K562 (cell line): ENCODE measurements at regions not wholly inside any gene's neighbourhood (a gene's known extent, or its start where the extent isn't known, plus 50 kb on each side); places are given as distances from the start of the nearest gene placed in this dataset.

Source experiments
- ATAC-seq: fragments of 200-7000 bp; cut with Tn5 transposase; 3 replicates; pipeline ENCODE4 v1.9.1; 2020; ENCODE audit warnings: moderate library complexity
- BruUV-seq: library from RNA; stranded (reverse); fragments of 400-500 nt; replicated peaks from 2 replicates; lab custom pipeline; 2021; lab: Mats Ljungman, UMichigan
- CTCF ChIA-PET: fragments of 300-600 bp; formaldehyde crosslinking; extraction: SDS; loops from one replicate; lab custom pipeline; 2021; ENCODE audit warnings: low intra/inter-chr PET ratio; lab: Yijun Ruan, JAX
- POLR2A ChIA-PET: fragments of 300-600, 350-650 bp; sonication (Branson Sonifier 250); formaldehyde crosslinking; extraction: SDS; loops from one replicate; lab custom pipeline; 2021; ENCODE audit warnings: antibody characterized with exemption, inconsistent platforms; lab: Yijun Ruan, JAX
- DNase-seq, 4 experiments: peaks; one replicate each; pipeline versions ENCODE4 v3.0.0 to v3.0.0-alpha.2; 2011 to 2018; ENCODE audit warnings: low spot score in 3 of 4, mixed read lengths in 3 of 4; ENCODE audit errors: extremely low read depth in 1 of 4
- FAIRE-seq: peaks from 2 replicates; lab custom pipeline; 2011; peaks lifted over from hg19 to GRCh38; lab: Jason Lieb, UNC
- H2AFZ ChIP-seq: 2 replicates; pipeline ENCODE4 v1.6.0; 2011; ENCODE audit warnings: low read depth, low read length, control low read depth, inconsistent platforms
- H3K27ac ChIP-seq: fragments of 200-600 bp; 3 replicates; pipeline ENCODE4 v1.8.0; 2011; ENCODE audit warnings: low read depth, mild to moderate bottlenecking, control low read depth, inconsistent platforms, low read length, moderate library complexity, mixed read lengths; ENCODE audit errors: extremely low read depth
- H3K27me3 ChIP-seq, 2 experiments: fragments of 300-600 bp in 1 of 2; 2 replicates in 1 of 2; 3 replicates in 1 of 2; pipeline versions ENCODE4 v1.6.0 to v1.8.0; 2011; ENCODE audit warnings: inconsistent platforms in 2 of 2, low read length in 2 of 2, mild to moderate bottlenecking in 1 of 2, mixed read lengths in 1 of 2, moderate library complexity in 1 of 2; ENCODE audit not compliant: control insufficient read depth in 2 of 2, insufficient read depth in 2 of 2
- H3K36me3 ChIP-seq: fragments of 300-600 bp; 3 replicates; pipeline ENCODE4 v1.8.0; 2011; ENCODE audit warnings: mild to moderate bottlenecking, low read length, inconsistent platforms; ENCODE audit not compliant: control insufficient read depth, insufficient read depth
- H3K4me1 ChIP-seq, 2 experiments: fragments of 200-600 bp in 1 of 2; replicated peaks in 1 of 2; 2 replicates in 1 of 2; 3 replicates in 1 of 2; pipeline versions ENCODE4 v1.5.1 to v1.8.0; 2011; ENCODE audit warnings: inconsistent platforms in 2 of 2, low read length in 2 of 2, mild to moderate bottlenecking in 1 of 2, mixed read lengths in 1 of 2, moderate library complexity in 1 of 2; ENCODE audit not compliant: control insufficient read depth in 2 of 2, insufficient read depth in 2 of 2
- H3K4me2 ChIP-seq: 2 replicates; pipeline ENCODE4 v1.6.1; 2011; ENCODE audit warnings: low read length, control low read depth, inconsistent platforms, mixed read lengths; ENCODE audit not compliant: insufficient read depth
- H3K4me3 ChIP-seq: fragments of 200-600 bp; sonication (generic), shearing (Covaris generic); 2 replicates; pipeline ENCODE4 v1.5.1; 2016; ENCODE audit warnings: control low read depth, inconsistent platforms
- H3K79me2 ChIP-seq: fragments of 200-600 bp; 3 replicates; pipeline ENCODE4 v1.8.0; 2011; ENCODE audit warnings: low read length, inconsistent platforms; ENCODE audit not compliant: control insufficient read depth, insufficient read depth
- H3K9ac ChIP-seq, 2 experiments: 2 replicates each; pipeline versions ENCODE4 v1.6.0 to v1.6.1; 2011; ENCODE audit warnings: low read depth in 2 of 2, low read length in 2 of 2, control low read depth in 1 of 2, inconsistent platforms in 1 of 2, mild to moderate bottlenecking in 1 of 2, mixed read lengths in 1 of 2; ENCODE audit not compliant: insufficient read depth in 1 of 2
- H3K9me1 ChIP-seq: one replicate; pipeline ENCODE4 v1.6.0; 2011; ENCODE audit warnings: inconsistent platforms, mild to moderate bottlenecking, low read length, moderate library complexity; ENCODE audit not compliant: control insufficient read depth, insufficient read depth
- H3K9me3 ChIP-seq: replicated peaks from 2 replicates; pipeline ENCODE4 v1.5.1; 2011; ENCODE audit warnings: low read depth, low read length, inconsistent platforms; ENCODE audit not compliant: control insufficient read depth, insufficient read depth
- H4K20me1 ChIP-seq: replicated peaks from 2 replicates; pipeline ENCODE4 v1.6.1; 2011; ENCODE audit warnings: low read length, inconsistent platforms, mixed read lengths; ENCODE audit not compliant: control insufficient read depth, insufficient read depth
- ESRRA ChIP-seq: fragments of 450-650 bp; IDR thresholded peaks from 2 replicates; pipeline ENCODE4 v1.6.1; 2014; ENCODE audit warnings: low read depth, mild to moderate bottlenecking, moderate library complexity, borderline replicate concordance
- FOXA3 ChIP-seq, 2 experiments: fragments of 450-650 bp in 1 of 2; sonication (generic) in 1 of 2; formaldehyde crosslinking; IDR thresholded peaks in 1 of 2; conservative IDR thresholded peaks in 1 of 2; 2 replicates each; pipeline versions ENCODE4 v1.4.0 to v1.8.0; 2020 to 2022; ENCODE audit warnings: mild to moderate bottlenecking in 2 of 2, missing genetic modification reagents in 1 of 2
- HOMEZ ChIP-seq: fragments of 250-450 bp; sonication (Bioruptor Pico); IDR thresholded peaks from 2 replicates; pipeline ENCODE4 v1.4.0; 2020; ENCODE audit warnings: mild to moderate bottlenecking, moderate library complexity
- NCOA6 ChIP-seq: fragments of 450-650 bp; IDR thresholded peaks from 2 replicates; pipeline ENCODE4 v1.6.1; 2017; ENCODE audit warnings: mild to moderate bottlenecking
- NR2F6 ChIP-seq: fragments of 450-650 bp; formaldehyde crosslinking; IDR thresholded peaks from 2 replicates; pipeline ENCODE4 v1.4.0; 2020; ENCODE audit warnings: mild to moderate bottlenecking
- SRF ChIP-seq, 2 experiments: fragments of 250-450, 450-650 bp in 1 of 2; sonication (Bioruptor Pico) in 1 of 2; sonication (generic) in 1 of 2; formaldehyde crosslinking; IDR thresholded peaks; 2 replicates each; pipeline versions ENCODE4 v1.5.0 to v1.5.1; 2020 to 2022; ENCODE audit warnings: mild to moderate bottlenecking in 1 of 2, missing genetic modification reagents in 1 of 2
- STAT5B ChIP-seq: fragments of 250-450 bp; sonication (Bioruptor Pico); IDR thresholded peaks from 2 replicates; pipeline ENCODE4 v1.8.0; 2021; ENCODE audit warnings: mild to moderate bottlenecking, inconsistent platforms
- STAT6 ChIP-seq: sonication (generic); formaldehyde crosslinking; IDR thresholded peaks from 2 replicates; pipeline ENCODE4 v1.8.1; 2023; ENCODE audit warnings: mild to moderate bottlenecking, missing genetic modification reagents
- U2AF1 ChIP-seq: fragments of 200-400 bp; formaldehyde crosslinking; optimal IDR thresholded peaks from 2 replicates; pipeline ENCODE3; 2017; ENCODE audit warnings: mild to moderate bottlenecking, low read depth, low read length, moderate library complexity
- ZC3H8 ChIP-seq: fragments of 450-650 bp; IDR thresholded peaks from 2 replicates; pipeline ENCODE4 v1.6.1; 2017
- ZNF384 ChIP-seq: IDR thresholded peaks from 2 replicates; pipeline ENCODE4 v1.6.1; 2012; ENCODE audit warnings: low read depth, low read length, improper control_type of control experiment
- WGBS: fragments of 100-300 bp; shearing (Covaris generic); methylation state at CpG from one replicate; pipeline ENCODE4 v1.1.6; 2016; ENCODE audit warnings: low coverage, mixed read lengths; ENCODE audit not compliant: insufficient coverage; ENCODE audit errors: missing lambda C conversion rate; 5-methylcytosine and 5-hydroxymethylcytosine counted together
- in situ Hi-C: fragments of 300-500 bp; cut with MboI; formaldehyde crosslinking; loops from 4 replicates; pipeline ENCODE4 v1.15.0; 2018; ENCODE audit warnings: inconsistent platforms, mixed read lengths
- intact Hi-C: fragments of 100-400 bp; cut with micrococcal nuclease; formaldehyde crosslinking; loops from 2 replicates; pipeline ENCODE4 v1.14.2; 2022

- H3K79me2 ChIP-seq, result no peaks in the 10 kb centered on the region
- no peaks in the 10 kb centered on the region for H3K36me3 ChIP-seq
- in situ Hi-C loops, result no loop called here
- CTCF ChIA-PET, result no interaction called here
- H3K9me1 ChIP-seq, result no peaks in the 10 kb centered on the region
- no peak for ATAC-seq
- 0% methylated on average over 2 of the region's 5 CpGs for WGBS
- H2AFZ ChIP-seq, result no peak overlapping the region
- BruUV-seq, result no TSS peak
- H3K27me3 ChIP-seq, result no peaks in the 10 kb centered on the region
- POLR2A ChIA-PET, result no interaction called here
- H3K4me3 ChIP-seq, result no peak overlapping the region
- DNase-seq, result no peak
- intact Hi-C loops, result no loop called here
- H3K4me1 ChIP-seq, result no peaks in the 10 kb centered on the region
- H3K27ac ChIP-seq, result no peak overlapping the region
- TF ChIP-seq SRF (CRISPR knock-in tag; IDR thresholded peaks at IDR 0.05) (no peak), ZNF384 (no peak), ESRRA (no peak), U2AF1 (no peak), NR2F6 (no peak), ZC3H8 (no peak), HOMEZ (CRISPR knock-in tag) (no peak), FOXA3 (CRISPR knock-in tag; conservative IDR thresholded peaks at IDR 0.05 in 1 of 2, IDR thresholded peaks at IDR 0.05 in 1 of 2) (no peak), STAT6 (no peak), NCOA6 (no peak), STAT5B (CRISPR knock-in tag) (no peak)
- TF ChIP-seq, all 486 proteins: peak for 0
- no peak overlapping the region for H3K4me2 ChIP-seq
- FAIRE-seq, result no peak
- H4K20me1 ChIP-seq, result no peaks in the 10 kb centered on the region
- no peak overlapping the region for H3K9ac ChIP-seq
- H3K9me3 ChIP-seq, result no peaks in the 10 kb centered on the region
Observed at GRCh38 chr2:217351378-217351777, 491.5 kb upstream of the TNP1 start.
